ENCODE measurements at regions not wholly inside any gene's neighbourhood (a gene's known extent, or its start where the extent isn't known, plus 50 kb on each side); places are given as distances from the start of the nearest gene placed in this dataset.

- DNase-seq = no peak
Observed at GRCh38 chr12:25759752-25760151, 198.7 kb upstream of the RASSF8 start.

- no peak for DNase-seq
Observed at GRCh38 chr12:25761356-25761755, 197.1 kb upstream of the RASSF8 start.

- DNase-seq = no peak
Observed at GRCh38 chr12:25764409-25764808, 194.1 kb upstream of the RASSF8 start.

GRCh38 chr12:25764892-25765291 is 193.6 kb upstream of the RASSF8 start:
- DNase-seq = no peak

- no peak for DNase-seq
Observed at GRCh38 chr12:25767606-25768005, 190.9 kb upstream of the RASSF8 start.

GRCh38 chr12:25768151-25768550 is 190.3 kb upstream of the RASSF8 start:
- no peak for DNase-seq

- no peak for DNase-seq
Observed at GRCh38 chr12:25769082-25769945, 189.2 kb upstream of the RASSF8 start.

GRCh38 chr12:25771041-25771440 is 187.4 kb upstream of the RASSF8 start:
- DNase-seq = no peak

GRCh38 chr12:25771476-25771875 is 187.0 kb upstream of the RASSF8 start:
- no peak for DNase-seq

GRCh38 chr12:25775968-25776367 is 182.5 kb upstream of the RASSF8 start:
- DNase-seq = no peak

- no peak for DNase-seq
Observed at GRCh38 chr12:25780771-25781170, 177.7 kb upstream of the RASSF8 start.

- DNase-seq = no peak
Observed at GRCh38 chr12:25781232-25781631, 177.2 kb upstream of the RASSF8 start.

GRCh38 chr12:25783566-25783965 is 174.9 kb upstream of the RASSF8 start:
- DNase-seq = no peak

- no peak for DNase-seq
Observed at GRCh38 chr12:25784669-25785068, 173.8 kb upstream of the RASSF8 start.

GRCh38 chr12:25785134-25785533 is 173.3 kb upstream of the RASSF8 start:
- no peak for DNase-seq

GRCh38 chr12:25787701-25788100 is 170.8 kb upstream of the RASSF8 start:
- no peak for DNase-seq

GRCh38 chr12:25788707-25789442 is 169.6 kb upstream of the RASSF8 start:
- DNase-seq = no peak

- no peak for DNase-seq
Observed at GRCh38 chr12:25789541-25789944, 168.9 kb upstream of the RASSF8 start.

- no peak for DNase-seq
Observed at GRCh38 chr12:25792031-25792430, 166.5 kb upstream of the RASSF8 start.

GRCh38 chr12:25793196-25793595 is 165.3 kb upstream of the RASSF8 start:
- DNase-seq = no peak

GRCh38 chr12:25794571-25794970 is 163.9 kb upstream of the RASSF8 start:
- no peak for DNase-seq

- DNase-seq = no peak
Observed at GRCh38 chr12:25796523-25797000, 161.9 kb upstream of the RASSF8 start.

GRCh38 chr12:25797386-25797785 is 161.1 kb upstream of the RASSF8 start:
- no peak for DNase-seq

- DNase-seq = no peak
Observed at GRCh38 chr12:25797949-25798348, 160.5 kb upstream of the RASSF8 start.
